HG02840 (cell line): ENCODE measurements at regions not wholly inside any gene's neighbourhood (a gene's known extent, or its start where the extent isn't known, plus 50 kb on each side); places are given as distances from the start of the nearest gene placed in this dataset.
"Not testable (repeated sequence)": the region's sequence is repeated elsewhere in the genome, so short reads cannot be mapped to it uniquely, and the experiment has no call there.

Experiments
- ATAC-seq: cut with Tn5 transposase; IDR thresholded peaks from one replicate; pipeline ENCODE4 v1.9.1; 2021; ENCODE audit warnings: mild to moderate bottlenecking, moderate library complexity, moderate number of reproducible peaks; ENCODE audit not compliant: unreplicated experiment, low FRiP score

- ATAC-seq, result no peak
Measured at GRCh38 chrX:140343226-140343868, 161.5 kb downstream of the SOX3 start.

DNA sequence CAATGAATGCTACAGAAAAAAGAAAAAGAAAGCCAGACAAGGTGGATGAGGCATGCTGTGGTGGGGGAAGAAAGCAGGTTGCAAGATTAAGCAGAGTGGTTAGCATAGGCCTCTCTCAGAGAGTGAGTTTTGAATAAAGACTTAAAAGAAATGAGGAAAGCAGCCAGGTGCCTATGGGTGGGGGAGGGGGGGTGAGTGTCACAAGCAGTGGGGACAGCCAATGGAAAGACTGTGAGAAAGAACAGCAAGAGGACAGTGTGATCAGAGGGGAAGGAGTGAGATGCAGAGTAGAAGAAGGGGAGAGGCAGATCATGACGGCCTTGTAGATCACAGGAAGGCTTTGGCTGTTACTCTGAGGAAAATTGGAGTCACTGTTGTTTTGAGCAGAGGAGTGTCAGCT is 162.5 kb downstream of the SOX3 start:
- no peak for ATAC-seq

DNA sequence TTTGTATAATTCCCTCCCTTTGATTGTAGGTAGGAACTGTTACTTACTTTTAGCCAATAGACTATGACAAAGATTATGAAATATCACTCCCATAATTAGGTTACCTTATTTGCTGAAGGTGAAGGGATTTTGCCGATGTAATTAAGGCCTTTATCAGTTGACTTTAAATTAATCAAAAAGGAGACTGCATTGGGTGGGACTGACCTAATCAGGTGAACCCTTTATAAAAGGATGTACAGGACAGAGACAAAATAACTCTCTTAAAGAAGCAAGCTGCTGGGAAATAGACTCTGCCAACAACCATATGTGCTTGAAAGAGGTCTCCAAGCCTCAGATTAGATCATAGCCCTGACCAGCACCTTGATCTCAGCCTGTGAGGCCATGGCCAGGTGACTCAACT is 167.6 kb downstream of the SOX3 start:
- ATAC-seq, result no peak

DNA sequence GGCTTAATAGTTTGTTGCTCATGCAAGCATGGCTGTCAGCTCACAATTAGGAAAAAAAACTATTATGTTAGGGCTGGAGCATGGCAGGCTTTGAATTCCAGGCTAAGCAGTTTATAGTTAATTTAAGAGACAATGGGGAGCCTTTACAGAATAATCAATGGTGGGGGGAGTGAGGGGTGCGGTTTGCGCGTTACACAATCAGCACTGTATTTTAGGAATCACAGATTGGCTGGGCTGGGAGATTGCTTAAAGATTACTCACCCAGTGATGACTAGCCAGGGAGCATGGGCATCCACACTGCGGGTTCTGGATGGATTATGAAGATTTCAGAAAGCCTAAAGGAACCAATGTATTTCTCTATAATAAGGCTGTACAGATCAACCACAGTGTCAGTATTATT is 186.6 kb downstream of the SOX3 start:
- no peak for ATAC-seq

GRCh38 chrX:140317462-140317861 is 187.4 kb downstream of the SOX3 start:
- no peak for ATAC-seq

GRCh38 chrX:140298960-140299825 is 205.7 kb downstream of the SOX3 start:
- no peak for ATAC-seq

GRCh38 chrX:140297273-140297672 is 207.6 kb downstream of the SOX3 start:
- no peak for ATAC-seq

DNA sequence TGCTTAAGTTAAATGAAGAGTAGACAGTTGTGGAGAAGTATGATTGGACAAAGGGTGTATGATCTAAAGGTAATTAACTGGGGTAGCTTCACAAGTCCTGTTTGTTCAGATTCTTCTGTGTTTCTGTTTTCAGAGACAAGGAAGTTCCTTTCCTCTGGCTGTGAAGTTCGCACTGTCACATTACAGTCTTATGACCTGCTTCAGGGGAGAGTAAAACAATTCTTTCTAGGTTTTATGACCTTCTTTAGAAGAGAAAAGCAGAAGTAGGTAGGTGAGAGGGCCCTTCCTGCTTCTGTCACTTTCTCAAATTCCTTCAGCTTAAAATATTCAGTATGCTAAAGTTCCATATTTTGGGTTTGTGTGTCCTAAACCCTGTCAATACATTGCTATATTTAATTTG is 211.9 kb downstream of the SOX3 start:
- ATAC-seq, result no peak

DNA sequence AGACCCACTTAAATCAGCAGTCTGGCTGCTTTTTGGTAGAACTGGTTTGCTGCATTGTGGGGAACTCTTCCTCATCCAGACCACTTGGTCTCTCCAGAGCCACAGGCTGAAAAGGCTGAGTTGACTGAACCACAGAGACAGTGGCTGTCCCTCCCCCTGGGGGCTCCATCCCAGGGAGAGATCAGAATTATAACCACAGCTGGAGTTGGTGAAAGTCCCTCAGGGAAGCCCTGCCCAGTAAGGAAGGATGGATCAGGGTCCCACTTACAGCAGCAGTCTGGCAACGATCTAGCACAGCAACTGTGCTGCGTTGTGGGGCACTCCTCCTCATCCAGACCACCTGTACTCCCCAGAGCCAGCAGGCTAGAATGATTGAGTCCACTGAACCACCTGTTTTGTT is 212.7 kb downstream of the SOX3 start:
- ATAC-seq, result no peak

DNA sequence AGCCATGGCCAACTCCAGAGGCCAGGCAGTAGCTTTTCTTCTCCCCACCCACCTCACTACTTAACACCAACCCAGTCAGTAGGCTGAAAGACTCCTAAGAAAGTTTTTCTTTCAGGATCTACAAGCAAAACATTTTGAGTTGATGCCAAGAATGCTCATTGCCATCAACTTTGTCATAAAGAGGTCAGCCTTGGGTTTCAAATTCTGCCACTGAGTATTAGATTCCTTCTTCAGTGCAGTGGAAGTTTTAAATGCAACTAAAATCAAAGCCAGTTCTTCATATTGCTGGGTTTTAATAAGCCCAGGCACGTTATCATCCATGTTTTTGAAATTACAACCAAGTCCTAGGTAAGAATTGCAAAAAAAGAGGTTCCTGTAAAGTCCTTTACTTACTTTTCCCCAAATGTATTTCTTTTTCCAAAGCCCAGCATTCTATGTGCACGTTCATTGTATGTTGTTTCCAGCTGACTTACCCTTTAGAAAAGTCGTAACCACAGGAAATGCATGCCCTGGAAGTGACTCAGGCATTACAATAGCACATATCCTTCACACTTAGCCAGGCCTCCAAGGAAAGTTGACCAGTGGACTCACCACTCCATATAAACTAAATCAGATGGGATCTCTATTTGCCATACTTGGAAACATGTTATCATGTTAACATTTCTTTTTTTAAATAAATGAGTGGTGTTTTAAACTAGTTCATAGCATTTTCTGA is 229.9 kb downstream of the SOX3 start:
- ATAC-seq, result no peak

DNA sequence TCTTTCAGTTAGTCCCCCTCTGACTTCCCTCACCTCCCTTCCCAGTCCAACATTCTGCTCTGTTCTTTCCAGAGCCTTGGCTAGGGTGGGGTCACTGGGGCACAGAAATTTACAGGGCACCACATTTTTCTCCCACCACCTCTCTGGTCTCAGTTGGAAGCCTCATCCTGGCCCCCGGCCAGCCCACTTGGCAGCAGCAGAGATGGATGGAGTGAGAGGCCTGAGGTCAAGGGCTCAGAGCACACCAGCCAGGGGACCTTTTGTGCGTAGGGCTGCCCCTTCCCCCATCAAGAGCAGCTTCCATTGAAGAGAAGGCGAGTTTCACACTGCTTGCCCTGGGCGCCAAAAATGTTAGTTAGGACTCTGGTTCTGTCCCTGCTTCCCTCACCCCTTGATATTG is 230.9 kb downstream of the SOX3 start:
- ATAC-seq, result no peak

GRCh38 chrX:140250391-140250790 is 254.5 kb downstream of the SOX3 start:
- ATAC-seq, result no peak

GRCh38 chrX:140249088-140249487 is 255.8 kb downstream of the SOX3 start:
- no peak for ATAC-seq

DNA sequence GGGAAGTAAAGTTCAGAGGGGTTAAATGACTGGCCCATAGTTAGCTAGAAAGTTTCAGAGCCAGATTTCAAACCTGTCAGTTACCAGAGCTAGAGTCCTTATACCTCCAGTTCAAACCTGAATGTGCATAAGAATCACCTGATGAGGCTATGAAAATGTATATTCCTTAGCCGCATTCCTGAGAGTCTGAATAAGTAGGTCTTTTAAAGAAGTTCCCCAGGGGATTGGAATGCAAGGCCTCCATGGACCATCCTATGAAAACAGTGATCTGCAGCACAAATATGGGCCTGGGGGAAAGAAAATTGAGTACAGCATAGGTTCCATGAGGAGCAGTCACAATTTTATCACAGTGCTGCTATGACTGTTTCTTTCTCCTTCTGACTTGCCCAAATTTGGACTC is 263.9 kb upstream of the CXorf66 start:
- ATAC-seq, result no peak

DNA sequence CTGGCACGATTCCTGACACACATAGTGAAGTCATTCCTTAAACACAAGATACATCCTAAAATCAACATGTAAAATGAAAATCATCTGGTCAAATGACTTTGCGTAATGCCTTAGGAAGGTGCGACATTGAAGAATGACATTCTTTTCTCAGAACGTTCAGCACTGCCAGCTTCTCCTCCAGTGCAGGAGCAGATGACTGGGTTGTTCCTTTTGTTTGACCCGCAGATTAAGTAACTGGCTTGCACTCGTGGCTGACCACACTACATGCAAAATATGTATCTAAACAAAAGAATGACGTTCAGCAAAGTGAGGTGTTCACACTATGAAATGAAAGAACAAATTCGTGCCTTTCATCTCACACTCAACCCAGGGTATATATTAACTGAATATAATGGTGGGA is 260.7 kb upstream of the CXorf66 start:
- not testable (repeated sequence) for ATAC-seq

GRCh38 chrX:140215894-140216293 is 250.6 kb upstream of the CXorf66 start:
- ATAC-seq, result not testable (repeated sequence)

GRCh38 chrX:140214518-140214917 is 249.2 kb upstream of the CXorf66 start:
- ATAC-seq, result not testable (repeated sequence)

- ATAC-seq, result no peak
Measured at GRCh38 chrX:140206657-140207056, 241.3 kb upstream of the CXorf66 start.

DNA sequence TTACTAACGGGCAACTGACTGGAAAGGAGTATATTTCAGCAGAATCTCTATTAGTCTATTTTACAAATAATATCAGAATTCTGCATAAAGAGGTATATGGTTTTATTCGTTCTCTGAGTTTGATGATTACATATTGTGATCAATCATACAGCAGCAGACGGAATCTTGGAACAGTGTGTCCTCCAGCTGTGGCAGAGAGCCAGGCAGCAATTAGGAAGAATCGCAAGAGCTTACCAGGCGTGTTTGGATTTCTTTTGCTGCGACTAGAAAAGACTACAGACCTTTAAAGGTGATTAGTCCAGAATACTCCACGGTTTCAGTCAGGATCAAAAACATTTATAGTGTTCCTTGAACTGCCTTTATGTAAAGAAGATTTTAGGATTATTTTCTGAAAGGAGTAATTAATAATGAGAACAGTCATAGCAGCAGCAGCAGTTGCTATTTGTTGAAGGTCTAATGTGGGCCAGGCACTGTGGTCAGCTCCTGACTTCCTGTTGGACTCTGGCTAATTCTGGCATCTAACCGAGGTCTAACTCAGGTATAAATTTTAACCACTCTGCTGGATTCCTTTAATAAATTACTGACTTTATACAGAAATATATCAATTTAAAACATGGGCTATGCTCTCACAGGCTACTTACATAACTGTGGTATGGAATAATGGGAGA is 225.3 kb upstream of the CXorf66 start:
- ATAC-seq, result no peak

GRCh38 chrX:140180585-140180984 is 215.3 kb upstream of the CXorf66 start:
- no peak for ATAC-seq

- no peak for ATAC-seq
Measured at GRCh38 chrX:140177821-140178220, 212.5 kb upstream of the CXorf66 start.
